NCI-H2081 treated with DMSO at 0.1 percent for 48 hours (cell line): ENCODE measurements at regions not wholly inside any gene's neighbourhood (a gene's known extent, or its start where the extent isn't known, plus 50 kb on each side); places are given as distances from the start of the nearest gene placed in this dataset.
"Not testable (repeated sequence)": the region's sequence is repeated elsewhere in the genome, so short reads cannot be mapped to it uniquely, and the experiment has no call there.

Experiments
- DNase-seq: peaks from one replicate; lab custom pipeline; 2025; lab: John Stamatoyannopoulos, UW

DNA sequence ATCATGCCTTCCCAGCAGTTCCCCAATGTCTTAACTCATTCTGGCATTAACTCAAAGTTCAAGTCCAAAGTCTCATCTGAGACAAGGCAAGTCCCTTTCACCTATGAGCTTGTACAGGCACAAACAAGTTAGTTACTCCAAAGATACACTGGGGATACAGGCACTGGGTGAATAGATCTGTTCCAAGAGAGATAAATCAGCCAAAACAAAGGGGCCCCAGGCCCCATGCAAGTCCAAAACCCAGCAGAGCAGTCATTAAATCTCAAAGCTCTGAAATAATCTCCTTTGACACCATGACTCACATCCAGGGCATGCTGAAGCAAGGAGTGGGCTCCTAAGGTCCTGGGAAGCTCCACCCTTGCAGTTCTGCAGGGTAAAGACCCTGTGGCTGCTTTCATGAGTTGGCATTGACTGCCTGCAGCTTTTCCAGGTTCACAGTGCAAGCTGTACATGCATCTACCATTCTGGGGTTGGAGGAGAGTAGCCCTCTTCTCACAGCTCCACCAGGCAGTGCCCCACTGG is 332.2 kb upstream of the KIF2B start:
- DNase-seq = no peak

DNA sequence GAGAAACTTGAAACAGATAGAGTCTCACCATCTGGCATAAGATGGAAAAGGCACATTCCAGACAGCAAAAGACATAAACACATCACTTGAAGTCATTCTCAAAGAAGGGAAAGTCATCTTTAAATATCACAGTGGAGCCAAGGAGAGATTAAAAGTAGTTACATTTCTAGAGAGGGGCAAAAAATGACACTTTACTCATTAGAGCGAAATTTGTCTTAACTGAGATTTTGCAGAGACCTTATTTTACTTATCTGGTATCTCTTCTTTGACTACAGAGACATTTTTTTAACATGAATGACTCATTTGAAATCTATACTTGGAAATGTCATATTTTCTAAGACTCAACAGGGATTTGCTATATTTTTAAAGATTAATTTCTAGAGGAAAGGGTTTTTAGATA is 339.0 kb upstream of the KIF2B start:
- DNase-seq = no peak

DNA sequence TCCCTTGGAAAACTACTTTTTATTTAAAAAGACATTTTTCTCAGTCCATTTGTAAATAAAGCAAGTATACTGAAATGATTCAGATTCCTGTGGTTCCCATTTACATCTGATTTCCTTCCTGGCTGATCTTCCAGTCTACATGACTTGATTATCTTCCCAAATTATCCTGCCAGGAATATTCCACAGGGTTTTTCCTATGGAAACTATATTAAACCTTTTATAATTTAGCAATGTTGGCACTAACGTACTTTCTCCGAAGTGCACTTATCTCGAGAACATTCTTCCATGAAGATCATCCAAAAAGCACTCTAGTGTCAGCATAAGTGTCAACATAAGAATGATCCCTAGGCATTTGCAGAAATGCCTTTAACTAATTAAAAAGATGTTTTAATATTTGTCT is 347.7 kb upstream of the KIF2B start:
- no peak for DNase-seq

DNA sequence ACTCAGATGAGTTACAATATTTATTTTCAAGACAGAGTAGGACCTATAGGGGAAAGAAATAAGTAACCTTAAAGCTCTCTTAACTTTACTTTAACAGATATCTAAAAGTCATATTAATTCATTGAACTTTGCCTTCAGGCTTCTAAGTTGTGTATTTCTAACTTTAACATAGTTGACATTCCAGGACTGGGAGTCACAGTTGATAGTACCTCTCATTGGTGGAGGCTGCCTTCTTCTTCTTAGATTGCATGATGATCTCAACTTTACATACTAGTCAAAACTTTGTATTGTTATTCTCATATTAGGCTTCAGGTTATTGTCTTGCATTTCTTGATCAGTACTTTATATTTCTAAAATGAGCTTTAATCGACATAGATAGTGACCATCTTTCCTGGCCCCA is 350.1 kb upstream of the KIF2B start:
- no peak for DNase-seq

DNA sequence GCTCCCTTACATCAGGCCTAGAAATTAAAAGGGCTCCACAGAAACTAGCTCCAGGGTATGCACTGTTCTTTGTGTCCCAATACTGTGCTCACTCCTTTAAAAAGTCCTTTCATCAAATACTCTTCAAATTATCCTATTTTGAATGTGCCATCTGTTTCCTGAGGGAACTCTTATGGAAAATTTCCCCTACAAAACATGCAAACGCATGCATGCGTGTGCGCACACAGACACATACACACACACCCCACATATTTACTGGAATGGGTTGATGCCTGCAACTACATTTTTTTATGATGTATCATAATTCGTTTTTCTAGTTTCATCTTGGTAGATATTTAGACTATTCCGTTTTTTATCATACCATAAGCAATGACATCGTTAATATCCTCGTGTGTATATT is 351.2 kb upstream of the KIF2B start:
- no peak for DNase-seq

DNA sequence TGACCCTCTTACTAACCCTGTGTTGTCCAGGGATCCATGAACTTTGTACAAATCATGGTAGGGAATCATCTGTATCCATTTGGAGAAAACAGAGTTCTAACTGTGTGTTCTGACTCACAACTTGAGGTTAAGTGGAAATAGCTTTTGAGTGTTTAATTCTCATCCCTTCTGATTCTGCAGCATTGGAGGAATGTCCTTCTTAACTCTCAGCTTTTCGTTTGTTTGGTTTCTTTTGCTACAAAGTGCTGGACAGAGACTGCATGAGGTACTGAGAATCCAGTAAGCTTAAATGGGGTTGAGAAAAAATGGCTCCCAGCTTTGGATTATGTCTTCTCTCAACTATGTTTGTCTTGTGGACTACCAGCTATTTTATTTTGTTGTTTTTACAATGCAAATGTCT is 352.1 kb upstream of the KIF2B start:
- DNase-seq = no peak

DNA sequence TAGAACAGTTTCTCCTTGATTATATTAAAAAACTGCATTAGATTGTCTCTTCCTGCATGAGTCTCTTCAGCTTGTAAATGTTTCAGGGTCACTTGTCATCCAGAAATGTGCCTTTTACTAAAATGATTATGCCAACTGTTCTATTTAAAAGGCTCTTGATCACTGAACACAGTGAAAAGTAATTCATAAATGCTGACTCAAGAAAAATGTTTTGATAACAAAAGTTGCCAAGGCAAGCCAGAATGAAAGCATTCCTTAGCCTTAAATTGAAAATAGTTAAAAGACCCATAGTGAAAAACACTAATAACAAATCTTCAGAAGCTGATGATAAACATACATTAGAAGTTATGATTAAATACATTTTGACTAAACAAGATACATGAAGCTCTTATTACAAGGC is 356.0 kb upstream of the KIF2B start:
- DNase-seq = no peak

DNA sequence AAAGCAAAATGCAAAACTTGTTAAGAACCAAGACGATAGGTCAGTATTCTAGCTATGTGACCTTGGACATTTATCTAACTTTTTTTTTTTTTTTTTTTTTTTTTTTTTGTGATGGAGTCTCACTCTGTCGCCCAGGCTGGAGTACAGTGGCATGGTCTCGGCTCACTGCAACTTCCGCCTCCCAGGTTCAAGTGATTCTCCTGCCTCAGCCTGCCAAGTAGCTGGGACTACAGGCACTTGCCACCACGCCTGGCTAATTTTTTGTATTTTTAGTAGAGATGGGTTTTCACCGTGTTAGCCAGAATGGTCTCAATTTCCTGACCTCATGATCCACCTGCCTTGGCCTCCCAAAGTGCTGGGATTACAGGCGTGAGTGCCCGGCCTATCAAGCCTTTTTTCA is 358.3 kb upstream of the KIF2B start:
- not testable (repeated sequence) for DNase-seq

DNA sequence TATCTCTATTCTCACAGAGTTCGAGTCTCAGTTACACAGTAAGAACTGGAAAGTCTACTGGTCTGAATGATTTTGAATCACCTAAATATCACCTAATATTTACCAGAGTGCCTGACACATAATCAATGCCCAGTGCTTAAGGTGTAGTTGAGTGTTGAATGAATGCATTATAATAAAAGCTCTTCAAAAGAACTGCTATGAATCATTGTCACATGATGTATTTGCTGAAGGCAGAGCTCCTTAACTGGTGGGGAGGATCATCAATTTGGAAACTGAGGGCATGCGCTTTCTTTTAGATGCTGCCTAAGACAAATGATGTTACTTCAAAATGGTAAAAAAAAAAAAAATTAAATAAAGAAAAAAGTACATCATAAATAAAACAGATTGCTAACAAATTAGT is 359.4 kb upstream of the KIF2B start:
- no peak for DNase-seq

DNA sequence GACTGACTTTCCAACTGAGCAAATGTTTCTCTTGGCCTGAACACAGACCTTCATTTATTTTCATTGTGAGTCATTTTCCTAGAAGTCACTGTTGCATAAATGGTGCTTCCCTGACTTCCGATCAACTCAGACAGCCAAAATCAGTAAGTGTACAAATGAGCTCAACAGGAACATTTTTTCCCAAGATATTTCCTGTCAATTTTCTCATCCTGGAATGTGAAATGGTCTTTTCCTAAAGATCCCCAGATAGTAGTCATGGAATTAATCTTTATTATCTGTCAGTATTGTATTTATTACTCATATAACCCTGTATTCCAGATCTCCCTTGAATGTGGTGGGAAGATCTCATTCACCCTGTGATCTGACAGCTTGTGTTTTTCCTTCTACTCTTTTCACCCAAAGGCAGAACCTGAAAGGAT is 360.3 kb upstream of the KIF2B start:
- DNase-seq = no peak

DNA sequence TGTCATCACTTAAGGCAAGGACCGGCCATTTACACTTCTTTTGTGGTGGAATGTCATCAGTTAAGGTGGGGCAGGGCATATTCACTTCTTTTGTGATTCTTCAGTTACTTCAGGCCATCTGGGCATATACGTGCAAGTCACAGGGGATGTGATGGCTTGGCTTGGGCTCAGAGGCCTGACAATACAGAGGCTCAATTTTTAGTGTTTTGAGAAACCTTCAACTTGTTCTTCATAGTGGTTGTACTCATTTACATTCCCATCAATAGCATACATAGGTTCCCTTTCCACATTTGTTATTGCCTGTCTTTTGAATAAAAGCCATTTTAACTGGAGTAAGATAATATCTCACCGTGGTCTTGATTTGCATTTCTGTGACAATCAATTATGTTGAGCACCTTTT is 366.8 kb upstream of the KIF2B start:
- not testable (repeated sequence) for DNase-seq

DNA sequence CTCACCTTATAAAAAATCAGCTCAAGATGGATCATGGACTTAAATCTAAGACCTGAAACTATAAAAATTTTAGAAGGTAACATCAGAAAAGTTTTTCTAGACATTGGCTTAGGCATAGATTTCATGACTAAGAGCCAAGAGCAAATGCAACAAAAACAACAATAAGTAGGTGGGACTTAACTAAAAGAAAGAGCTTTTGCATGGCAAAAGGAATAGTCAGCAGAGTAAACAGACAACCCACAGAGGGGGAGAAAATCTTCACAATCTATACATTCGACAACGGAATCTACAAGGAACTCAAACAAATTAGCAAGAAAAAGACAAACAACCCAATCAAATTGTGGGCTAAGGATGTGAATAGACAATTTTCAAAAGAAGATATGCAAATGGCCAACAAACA is 368.4 kb upstream of the KIF2B start:
- no peak for DNase-seq

DNA sequence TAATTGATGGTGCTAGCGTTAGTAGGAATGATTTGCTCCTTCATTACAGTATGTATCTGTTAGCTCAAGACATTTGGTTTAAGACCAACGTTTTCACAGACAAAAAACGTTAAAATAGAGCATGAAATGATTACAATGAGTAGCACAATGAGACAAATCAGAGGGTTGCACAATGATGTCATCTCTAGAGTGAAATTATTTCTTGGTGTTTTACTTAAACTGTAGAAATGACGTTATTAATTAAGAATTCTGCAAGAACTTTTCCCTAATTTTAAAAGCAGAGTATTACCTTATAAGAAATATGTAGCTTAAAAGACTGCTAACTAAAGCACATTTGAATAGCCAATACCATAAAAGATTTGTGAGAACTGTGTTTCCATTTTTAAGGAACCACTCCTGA is 373.4 kb upstream of the KIF2B start:
- DNase-seq = no peak

DNA sequence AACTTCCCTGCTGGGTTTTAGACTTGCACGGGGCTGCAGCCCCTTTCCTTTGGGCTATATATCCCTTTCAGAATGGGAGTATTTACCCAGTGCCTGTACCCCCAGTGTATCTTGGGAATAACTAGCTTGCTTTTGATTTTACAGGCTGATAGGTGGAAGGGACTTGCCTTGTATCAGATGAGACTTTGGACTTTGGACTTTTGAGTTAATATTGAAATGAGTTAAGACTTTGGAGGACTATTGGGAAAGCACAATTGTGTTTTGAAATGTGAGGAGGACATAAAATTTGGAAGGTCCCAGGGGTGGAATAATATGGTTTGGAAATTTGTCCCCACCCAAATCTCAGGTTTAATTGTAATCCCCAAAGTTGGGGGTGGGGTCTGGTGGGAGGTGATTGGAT is 393.8 kb upstream of the KIF2B start:
- DNase-seq = no peak

DNA sequence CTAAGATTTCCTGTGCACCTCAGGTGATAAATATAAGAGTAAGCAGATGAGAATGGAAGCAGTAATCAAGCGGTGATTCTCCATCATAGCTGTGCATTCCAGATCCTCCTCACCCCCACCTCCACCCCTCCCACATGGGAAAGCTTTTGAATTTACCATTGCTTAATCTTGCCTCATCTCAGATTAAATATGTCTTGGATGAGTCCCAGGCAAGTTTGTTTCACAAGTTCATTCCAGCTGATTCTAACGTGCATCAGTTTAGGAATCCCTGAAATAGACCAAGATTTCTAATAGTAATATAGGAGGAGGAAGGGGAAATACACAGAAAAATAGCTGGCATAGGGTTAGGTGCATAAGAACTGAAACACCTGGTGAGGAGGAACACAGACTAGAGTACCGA is 396.2 kb upstream of the KIF2B start:
- DNase-seq = no peak

DNA sequence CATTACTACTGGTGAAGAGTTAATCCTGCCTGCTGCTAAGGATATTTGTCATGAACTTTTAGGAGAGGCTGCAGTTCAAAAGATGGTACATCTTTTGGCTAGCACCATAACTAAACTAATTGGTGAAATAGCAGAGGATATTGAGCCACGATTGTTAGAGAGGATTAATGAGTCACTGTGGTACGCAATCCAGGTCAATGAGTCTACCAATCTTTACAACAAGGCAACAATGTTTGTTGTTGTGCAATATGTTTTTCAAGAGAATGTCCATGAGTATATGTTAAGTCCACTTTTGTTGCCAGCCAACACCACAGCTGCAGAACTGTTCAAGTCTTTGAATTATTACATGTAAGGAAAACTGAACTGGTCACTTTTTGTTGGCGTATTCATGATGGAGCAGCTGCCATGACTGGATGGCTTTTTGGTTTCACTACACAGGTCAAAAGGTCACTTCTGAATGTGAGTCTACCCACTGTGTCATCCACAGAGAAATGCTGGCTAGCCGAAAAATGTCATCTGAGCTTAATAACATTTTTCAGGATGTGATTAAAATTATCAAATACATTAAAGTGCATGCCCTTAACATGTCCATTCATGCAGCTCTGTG is 402.6 kb upstream of the KIF2B start:
- no peak for DNase-seq

DNA sequence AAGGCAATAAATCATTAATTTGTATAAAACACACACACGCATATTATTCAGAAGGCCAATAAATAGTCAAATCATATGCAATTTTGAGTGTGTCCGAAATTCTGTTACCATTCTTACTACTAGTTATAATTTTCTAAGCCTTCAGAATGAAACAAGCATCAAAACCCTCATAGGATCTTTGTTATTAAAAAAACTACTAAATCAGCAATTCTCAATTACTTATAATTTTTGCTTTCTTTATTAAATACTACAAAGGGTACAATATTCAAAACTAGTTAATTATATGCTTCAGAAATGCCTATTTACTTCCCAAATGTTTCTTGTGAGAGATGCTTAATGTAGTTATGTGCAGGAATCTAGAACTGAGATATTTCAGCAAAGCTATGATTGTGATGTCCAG is 413.1 kb upstream of the KIF2B start:
- no peak for DNase-seq

DNA sequence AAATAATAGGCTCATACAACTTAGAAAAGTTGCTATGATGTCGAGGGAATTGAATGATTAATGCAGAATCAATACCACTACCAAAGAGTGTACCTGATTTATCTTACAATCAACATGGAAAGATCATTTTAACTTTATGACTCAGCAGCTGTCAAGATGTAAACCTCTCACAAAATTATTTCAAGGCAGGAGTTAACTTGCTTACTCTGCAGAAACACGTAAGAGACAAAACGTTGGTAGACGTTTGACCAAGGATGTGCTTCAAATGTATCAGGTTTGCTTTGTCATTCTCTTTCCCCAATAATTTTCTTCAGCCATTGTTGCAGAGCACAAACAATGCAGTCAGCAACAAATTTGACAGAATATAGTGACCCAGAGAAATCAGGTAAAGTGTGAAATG is 415.8 kb upstream of the KIF2B start:
- no peak for DNase-seq

DNA sequence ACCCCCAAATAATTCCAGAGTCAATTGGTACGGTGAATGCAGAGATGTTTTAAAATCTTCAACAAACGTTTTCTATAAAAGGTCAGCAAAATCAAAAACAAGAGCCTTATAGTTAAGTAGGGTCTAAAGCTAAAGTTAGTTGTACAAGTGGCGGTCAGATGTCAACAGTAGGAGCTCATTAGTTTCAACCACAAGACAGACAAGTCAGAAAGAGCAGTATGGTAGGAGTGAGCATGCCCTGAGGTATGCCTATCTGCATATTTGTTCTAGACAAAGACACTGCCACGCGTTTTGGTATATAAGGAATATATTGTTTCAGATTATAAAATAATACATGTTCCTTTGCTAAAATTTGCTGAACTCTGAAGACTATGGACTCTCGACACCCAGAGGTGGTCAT is 431.5 kb upstream of the KIF2B start:
- no peak for DNase-seq

DNA sequence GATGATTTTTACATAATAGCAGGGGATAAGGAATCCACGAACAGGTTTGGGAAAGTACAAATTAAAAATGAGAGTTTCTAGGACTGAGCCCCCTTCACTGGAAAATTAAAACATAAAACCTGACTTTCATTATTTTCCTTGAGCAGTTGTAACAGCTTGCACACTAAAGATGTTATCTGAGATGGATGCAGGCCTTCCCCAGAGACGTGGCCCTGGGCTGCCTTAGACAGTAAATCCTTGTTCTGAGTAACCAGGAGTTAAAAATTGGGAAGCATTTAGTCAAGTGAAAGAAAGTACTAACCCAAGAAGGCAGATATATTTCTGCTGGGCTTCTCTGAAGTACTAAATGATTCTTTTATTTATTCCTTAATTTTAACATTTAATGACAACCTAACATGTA is 432.2 kb upstream of the KIF2B start:
- DNase-seq = no peak

DNA sequence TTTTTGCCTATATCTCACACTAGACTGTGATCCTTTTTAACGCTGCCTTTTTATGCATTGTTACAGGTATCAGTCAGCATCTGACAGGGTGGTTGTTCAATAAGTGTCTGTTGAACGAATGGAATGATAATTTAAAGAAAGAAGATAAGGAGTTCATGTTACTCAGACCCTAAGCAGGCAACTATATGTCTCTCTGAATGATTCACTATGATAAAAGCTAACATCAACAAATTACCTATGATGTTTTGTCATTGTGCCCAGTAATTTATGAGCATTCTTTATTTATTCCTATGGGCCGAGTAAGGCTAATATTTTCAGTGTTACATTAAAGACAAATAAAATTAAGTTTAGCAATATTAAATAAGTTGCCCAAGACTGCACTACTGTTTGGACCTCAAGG is 435.0 kb upstream of the KIF2B start:
- DNase-seq = no peak

DNA sequence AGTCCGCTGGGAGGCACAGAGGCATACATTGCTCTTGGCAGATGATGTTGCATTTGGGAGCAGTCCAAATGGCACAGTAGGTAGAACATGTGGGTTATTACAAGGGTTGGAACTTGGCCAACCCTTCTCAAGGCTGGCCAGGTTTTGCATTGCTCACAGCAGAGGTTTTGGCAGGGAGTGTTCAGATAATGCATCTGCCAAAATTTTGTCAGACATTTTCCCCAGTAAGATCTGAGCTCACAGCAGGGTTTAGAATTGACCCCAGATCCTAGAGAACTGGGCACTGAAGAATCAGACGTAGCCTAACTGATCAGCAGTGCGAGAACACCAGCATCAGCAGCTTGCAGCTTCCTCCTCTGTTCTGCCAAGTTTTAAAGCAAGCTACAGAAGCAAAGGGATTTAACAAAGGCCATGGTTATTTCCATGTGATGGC is 468.8 kb upstream of the KIF2B start:
- DNase-seq = peak; percentile 79

DNA sequence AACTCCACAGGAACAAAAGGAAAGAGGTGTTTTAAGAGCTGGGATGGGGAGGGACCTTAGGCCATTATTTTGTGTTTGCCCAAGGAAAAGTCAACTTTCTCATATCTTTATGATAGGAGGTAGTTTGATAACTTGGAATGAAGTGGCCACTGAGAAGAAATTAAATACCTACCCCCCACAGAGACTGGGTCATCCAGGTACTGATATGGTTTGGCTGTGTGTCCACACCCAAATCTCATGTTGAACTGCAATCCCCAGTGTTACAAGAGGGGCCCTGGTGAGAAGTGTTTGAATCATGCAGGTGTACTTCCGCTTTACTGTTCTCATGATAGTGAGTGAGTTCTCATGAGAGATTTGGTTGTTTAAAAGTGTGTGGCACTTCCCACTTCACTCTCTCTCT is 477.9 kb upstream of the KIF2B start:
- no peak for DNase-seq

DNA sequence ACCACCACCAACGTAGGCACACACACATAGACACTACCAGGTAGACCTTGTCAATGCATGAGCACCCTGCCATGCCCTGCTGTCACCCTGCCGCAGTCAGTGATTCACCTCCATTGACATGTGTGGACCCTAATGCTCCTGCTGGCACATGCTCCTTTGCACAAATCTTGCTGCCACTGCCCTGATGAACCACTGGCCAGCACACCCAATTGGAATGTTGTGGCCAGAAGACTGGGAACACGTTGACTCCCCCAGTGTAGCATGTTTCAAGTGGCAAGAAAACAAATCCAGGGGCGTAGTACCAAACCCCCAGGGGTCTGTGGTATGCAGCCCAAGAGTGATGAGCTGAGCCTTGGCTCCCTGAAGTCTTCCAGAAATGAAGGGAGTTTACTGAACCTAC is 486.4 kb upstream of the KIF2B start:
- no peak for DNase-seq

DNA sequence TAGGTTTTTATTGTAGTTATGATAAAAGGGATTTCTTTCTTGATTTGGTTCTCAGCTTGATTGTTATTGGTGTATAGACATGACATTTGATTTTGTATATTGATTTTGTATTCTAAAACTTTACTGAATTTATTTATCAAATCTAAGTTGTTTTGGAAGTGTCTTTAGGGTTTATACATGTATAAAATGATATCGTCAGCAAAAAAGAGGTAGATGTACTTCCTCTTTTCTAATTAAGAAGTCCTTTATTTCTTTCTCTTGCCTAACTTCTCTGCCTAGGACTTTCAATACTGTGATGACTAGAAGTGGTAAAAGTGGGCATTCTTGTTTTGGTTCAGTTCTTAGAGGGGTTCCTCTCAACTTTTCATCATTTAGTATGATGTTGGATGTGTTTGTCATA is 487.3 kb upstream of the KIF2B start:
- DNase-seq = no peak
